ENCODE measurements at regions not wholly inside any gene's neighbourhood (a gene's known extent, or its start where the extent isn't known, plus 50 kb on each side); places are given as distances from the start of the nearest gene placed in this dataset.
"Not testable (repeated sequence)": the region's sequence is repeated elsewhere in the genome, so short reads cannot be mapped to it uniquely, and the experiment has no call there.

- Mint-ChIP-seq H3K27ac (no peak overlapping the region), H3K4me3 (no peak overlapping the region), H3K27me3 (peaks cover 31% of the 10 kb centered on the region), H3K4me1 (peaks cover 15% of the 10 kb centered on the region), H3K9me3 (ENCODE audit: insufficient read depth) (peaks cover 4% of the 10 kb centered on the region)
- Histone ChIP-seq H3K4me3 (ENCODE audit: control extremely low read depth in 1 of 5, extremely low read depth in 1 of 5, insufficient read depth in 1 of 5, low read depth in 2 of 5, low read length in 4 of 5) (no peak overlapping the region), H3K9ac (ENCODE audit: low read length) (no peak overlapping the region), H3K4me2 (replicated peaks; ENCODE audit: low read depth, low read length, poor library complexity, severe bottlenecking) (no peak overlapping the region), H4K20me1 (ENCODE audit: control insufficient read depth, insufficient read depth, low read length, poor library complexity, severe bottlenecking) (no peaks in the 10 kb centered on the region), H3K9me3 (ENCODE audit: control extremely low read depth in 1 of 3, control insufficient read depth in 2 of 3, insufficient read depth in 1 of 3, low read length in 2 of 3) (peaks cover 2 to 12% (median 3%) of the 10 kb centered on the region in 3 donors), H3K36me3 (replicated peaks in 1 of 2; ENCODE audit: control extremely low read depth in 1 of 2, control insufficient read depth in 1 of 2, extremely low read depth in 1 of 2, insufficient read depth in 2 of 2, low read length in 1 of 2) (no peaks in the 10 kb centered on the region), H3K4me1 (ENCODE audit: control insufficient read depth in 2 of 2, insufficient read depth in 2 of 2, low read length in 2 of 2) (peaks cover 11 to 12% of the 10 kb centered on the region in 2 donors), H3K27ac (ENCODE audit: low read length in 2 of 2) (no peak overlapping the region), H2AFZ (ENCODE audit: insufficient read depth, low read depth, low read length, poor library complexity, severe bottlenecking) (no peak overlapping the region), H3K79me2 (ENCODE audit: control insufficient read depth, insufficient read depth, low read length) (no peaks in the 10 kb centered on the region), H3K27me3 (replicated peaks in 1 of 4; ENCODE audit: control extremely low read depth in 1 of 4, control insufficient read depth in 3 of 4, insufficient read depth in 4 of 4, low read length in 3 of 4) (peaks cover 0 to 22% (median 11%) of the 10 kb centered on the region in 4 experiments)
- ChIA-PET POLR2A (no interaction called here), CTCF (interaction anchor here (2.3 kb wide), 1 partner anchor 15 kb away, joined by 10 read pairs; no protein-coding TSS in a partner anchor)
- intact Hi-C loops (cut with micrococcal nuclease): no loop called here
- ATAC-seq (ENCODE audit: low read depth) (no peak), DNase-seq (no peak)
- TF ChIP-seq EZH2 (IDR thresholded peaks at IDR 0.05; ENCODE audit: borderline replicate concordance, insufficient read depth, low read depth, low read length, poor library complexity, severe bottlenecking) (no peak), CTCF (IDR thresholded peaks at IDR 0.05) (no peak)
- 40% methylated on average over 4 of the region's 5 CpGs for WGBS (ENCODE audit: insufficient coverage)
Measured at GRCh38 chr1:21383785-21384401, 56.0 kb upstream of the NBPF3 start.

- H2AFZ ChIP-seq (ENCODE audit: insufficient read depth, low read depth, low read length, poor library complexity, severe bottlenecking): no peak overlapping the region
- no peak overlapping the region for H3K27ac ChIP-seq (ENCODE audit: low read length in 2 of 2)
- H3K4me1 Mint-ChIP-seq: peaks cover 15% of the 10 kb centered on the region
- ATAC-seq (ENCODE audit: low read depth) (no peak), DNase-seq (no peak)
- 68% methylated on average over 3 of the region's 3 CpGs for WGBS (ENCODE audit: insufficient coverage)
- no peak overlapping the region for H3K4me2 ChIP-seq (replicated peaks; ENCODE audit: low read depth, low read length, poor library complexity, severe bottlenecking)
- no peaks in the 10 kb centered on the region for H3K79me2 ChIP-seq (ENCODE audit: control insufficient read depth, insufficient read depth, low read length)
- H3K4me1 ChIP-seq (ENCODE audit: control insufficient read depth in 2 of 2, insufficient read depth in 2 of 2, low read length in 2 of 2): peaks cover 11 to 12% of the 10 kb centered on the region in 2 donors
- CTCF ChIA-PET: interaction anchor here (0.6 to 2.1 kb wide), 5 partner anchors 12 to 150 kb away, joined by 3 to 8 read pairs (median 3); no protein-coding TSS in a partner anchor
- POLR2A ChIA-PET: no interaction called here
- H3K27me3 ChIP-seq (replicated peaks in 1 of 4; ENCODE audit: control extremely low read depth in 1 of 4, control insufficient read depth in 3 of 4, insufficient read depth in 4 of 4, low read length in 3 of 4): peaks cover 0 to 22% (median 11%) of the 10 kb centered on the region in 4 experiments
- peaks cover 2 to 12% (median 4%) of the 10 kb centered on the region in 3 donors for H3K9me3 ChIP-seq (ENCODE audit: control extremely low read depth in 1 of 3, control insufficient read depth in 2 of 3, insufficient read depth in 1 of 3, low read length in 2 of 3)
- H3K36me3 ChIP-seq (replicated peaks in 1 of 2; ENCODE audit: control extremely low read depth in 1 of 2, control insufficient read depth in 1 of 2, extremely low read depth in 1 of 2, insufficient read depth in 2 of 2, low read length in 1 of 2): no peaks in the 10 kb centered on the region
- H3K9ac ChIP-seq (ENCODE audit: low read length): no peak overlapping the region
- no peak overlapping the region for H3K4me3 ChIP-seq (ENCODE audit: control extremely low read depth in 1 of 5, extremely low read depth in 1 of 5, insufficient read depth in 1 of 5, low read depth in 2 of 5, low read length in 4 of 5)
- no peak for TF ChIP-seq CTCF (IDR thresholded peaks at IDR 0.05)
- no peak for TF ChIP-seq EZH2 (IDR thresholded peaks at IDR 0.05; ENCODE audit: borderline replicate concordance, insufficient read depth, low read depth, low read length, poor library complexity, severe bottlenecking)
- peaks cover 4% of the 10 kb centered on the region for H3K9me3 Mint-ChIP-seq (ENCODE audit: insufficient read depth)
- H3K27me3 Mint-ChIP-seq: peaks cover 36% of the 10 kb centered on the region
- intact Hi-C loops (cut with micrococcal nuclease): no loop called here
- no peaks in the 10 kb centered on the region for H4K20me1 ChIP-seq (ENCODE audit: control insufficient read depth, insufficient read depth, low read length, poor library complexity, severe bottlenecking)
- H3K27ac Mint-ChIP-seq: no peak overlapping the region
- H3K4me3 Mint-ChIP-seq: no peak overlapping the region
Measured at GRCh38 chr1:21381354-21381753, 58.6 kb upstream of the NBPF3 start.

GRCh38 chr1:21380147-21380546, 59.8 kb upstream of the NBPF3 start:
- Mint-ChIP-seq H3K4me1 (peaks cover 13% of the 10 kb centered on the region), H3K27me3 (peaks cover 30% of the 10 kb centered on the region)
- POLR2A ChIA-PET; H4K20me1 ChIP-seq (ENCODE audit: control insufficient read depth, insufficient read depth, low read length, poor library complexity, severe bottlenecking); H3K9ac ChIP-seq (ENCODE audit: low read length); H3K27ac Mint-ChIP-seq; ATAC-seq (ENCODE audit: low read depth); intact Hi-C loops (cut with micrococcal nuclease); H3K79me2 ChIP-seq (ENCODE audit: control insufficient read depth, insufficient read depth, low read length); H3K9me3 Mint-ChIP-seq (ENCODE audit: insufficient read depth); H2AFZ ChIP-seq (ENCODE audit: insufficient read depth, low read depth, low read length, poor library complexity, severe bottlenecking); H3K27ac ChIP-seq (ENCODE audit: low read length in 2 of 2); H3K4me3 ChIP-seq (ENCODE audit: control extremely low read depth in 1 of 5, extremely low read depth in 1 of 5, insufficient read depth in 1 of 5, low read depth in 2 of 5, low read length in 4 of 5); H3K36me3 ChIP-seq (replicated peaks in 1 of 2; ENCODE audit: control extremely low read depth in 1 of 2, control insufficient read depth in 1 of 2, extremely low read depth in 1 of 2, insufficient read depth in 2 of 2, low read length in 1 of 2); H3K4me2 ChIP-seq (replicated peaks; ENCODE audit: low read depth, low read length, poor library complexity, severe bottlenecking); H3K4me3 Mint-ChIP-seq; DNase-seq: not testable (repeated sequence)
- H3K27me3 ChIP-seq (replicated peaks in 1 of 4; ENCODE audit: control extremely low read depth in 1 of 4, control insufficient read depth in 3 of 4, insufficient read depth in 4 of 4, low read length in 3 of 4): peaks cover 0 to 25% (median 12%) of the 10 kb centered on the region in 4 experiments
- CTCF ChIA-PET: interaction anchor here (1.3 to 2.1 kb wide), 3 partner anchors 11 to 149 kb away, joined by 7 to 8 read pairs (median 8); no protein-coding TSS in a partner anchor
- peaks cover 10% of the 10 kb centered on the region in 2 donors for H3K4me1 ChIP-seq (ENCODE audit: control insufficient read depth in 2 of 2, insufficient read depth in 2 of 2, low read length in 2 of 2)
- peaks cover 2 to 12% (median 4%) of the 10 kb centered on the region in 3 donors for H3K9me3 ChIP-seq (ENCODE audit: control extremely low read depth in 1 of 3, control insufficient read depth in 2 of 3, insufficient read depth in 1 of 3, low read length in 2 of 3)
- 78% methylated on average over 6 of the region's 7 CpGs for WGBS (ENCODE audit: insufficient coverage)

Data from B cell (primary cell).